Uterus (tissue), 3 donors: ENCODE measurements at regions not wholly inside any gene's neighbourhood (a gene's known extent, or its start where the extent isn't known, plus 50 kb on each side); places are given as distances from the start of the nearest gene placed in this dataset.

ENCODE experiments used
- DNase-seq, 2 donors: peaks; one replicate each; pipeline ENCODE4 v3.0.0-alpha.2; 2019 to 2020
- H3K27ac ChIP-seq, 2 donors: fragments of 200-600 bp; sonication (generic); 1 replicate in 1 of 2; 2 replicates in 1 of 2; pipeline ENCODE4 v1.5.1; 2016 to 2018
- H3K27me3 ChIP-seq, 2 donors: fragments of 200-600 bp; sonication (generic); one replicate each; pipeline ENCODE4 v1.5.1; 2018 to 2019; ENCODE audit warnings: control low read depth in 1 of 2
- H3K36me3 ChIP-seq, 2 donors: fragments of 200-600 bp; sonication (generic); one replicate each; pipeline ENCODE4 v1.5.1; 2019; ENCODE audit warnings: control low read depth in 1 of 2
- H3K4me1 ChIP-seq, 2 donors: fragments of 200-600 bp; sonication (generic); one replicate each; pipeline ENCODE4 v1.5.1; 2018 to 2019; ENCODE audit warnings: control low read depth in 1 of 2
- H3K4me3 ChIP-seq, 2 donors: fragments of 200-600 bp; sonication (generic); 1 replicate in 1 of 2; 2 replicates in 1 of 2; pipeline ENCODE4 v1.5.1; 2018 to 2019; ENCODE audit warnings: mild to moderate bottlenecking in 1 of 2
- H3K9me3 ChIP-seq, 2 donors: fragments of 200-600 bp; sonication (generic); one replicate each; pipeline ENCODE4 v1.5.1; 2019; ENCODE audit warnings: control low read depth in 1 of 2
- POLR2A ChIP-seq, 2 donors: fragments of 450-650 bp; IDR thresholded peaks; one replicate each; pipeline ENCODE4 v1.6.1; 2016; ENCODE audit warnings: antibody characterized with exemption in 2 of 2, mild to moderate bottlenecking in 1 of 2, moderate library complexity in 1 of 2
- intact Hi-C: fragments of 100-400 bp; cut with DNase I; formaldehyde crosslinking; loops from one replicate; pipeline ENCODE4 v1.15.1; 2023; ENCODE audit warnings: low total_unique reads
- TF ChIP-seq, protein P1 (sequence below), 4 experiments: fragments of 200-600 bp in 2 of 4; fragments of 450-650 bp in 2 of 4; sonication (generic) in 2 of 4; IDR thresholded peaks; one replicate each; pipeline ENCODE4 v1.5.1; 2016 to 2019; ENCODE audit warnings: antibody characterized with exemption in 4 of 4, mild to moderate bottlenecking in 2 of 4, moderate library complexity in 1 of 4
- donor health status: DM: yes; HTN: yes; CAD: no.

- intact Hi-C loops, result no loop called here
- no peaks in the 10 kb centered on the region for H3K4me1 ChIP-seq
- no peaks in the 10 kb centered on the region for H3K36me3 ChIP-seq
- no peak for DNase-seq
- no peak overlapping the region for H3K4me3 ChIP-seq
- H3K27me3 ChIP-seq, result no peaks in the 10 kb centered on the region
- TF ChIP-seq, protein P1, sequence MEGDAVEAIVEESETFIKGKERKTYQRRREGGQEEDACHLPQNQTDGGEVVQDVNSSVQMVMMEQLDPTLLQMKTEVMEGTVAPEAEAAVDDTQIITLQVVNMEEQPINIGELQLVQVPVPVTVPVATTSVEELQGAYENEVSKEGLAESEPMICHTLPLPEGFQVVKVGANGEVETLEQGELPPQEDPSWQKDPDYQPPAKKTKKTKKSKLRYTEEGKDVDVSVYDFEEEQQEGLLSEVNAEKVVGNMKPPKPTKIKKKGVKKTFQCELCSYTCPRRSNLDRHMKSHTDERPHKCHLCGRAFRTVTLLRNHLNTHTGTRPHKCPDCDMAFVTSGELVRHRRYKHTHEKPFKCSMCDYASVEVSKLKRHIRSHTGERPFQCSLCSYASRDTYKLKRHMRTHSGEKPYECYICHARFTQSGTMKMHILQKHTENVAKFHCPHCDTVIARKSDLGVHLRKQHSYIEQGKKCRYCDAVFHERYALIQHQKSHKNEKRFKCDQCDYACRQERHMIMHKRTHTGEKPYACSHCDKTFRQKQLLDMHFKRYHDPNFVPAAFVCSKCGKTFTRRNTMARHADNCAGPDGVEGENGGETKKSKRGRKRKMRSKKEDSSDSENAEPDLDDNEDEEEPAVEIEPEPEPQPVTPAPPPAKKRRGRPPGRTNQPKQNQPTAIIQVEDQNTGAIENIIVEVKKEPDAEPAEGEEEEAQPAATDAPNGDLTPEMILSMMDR (IDR thresholded peaks at IDR 0.05), result no peak
- TF ChIP-seq POLR2A (IDR thresholded peaks at IDR 0.05), result no peak
- H3K27ac ChIP-seq, result no peak overlapping the region
- no peaks in the 10 kb centered on the region for H3K9me3 ChIP-seq
These were observed 209.2 kb downstream of the TSHZ3 start for GRCh38 chr19:31139871-31140505.

DNA sequence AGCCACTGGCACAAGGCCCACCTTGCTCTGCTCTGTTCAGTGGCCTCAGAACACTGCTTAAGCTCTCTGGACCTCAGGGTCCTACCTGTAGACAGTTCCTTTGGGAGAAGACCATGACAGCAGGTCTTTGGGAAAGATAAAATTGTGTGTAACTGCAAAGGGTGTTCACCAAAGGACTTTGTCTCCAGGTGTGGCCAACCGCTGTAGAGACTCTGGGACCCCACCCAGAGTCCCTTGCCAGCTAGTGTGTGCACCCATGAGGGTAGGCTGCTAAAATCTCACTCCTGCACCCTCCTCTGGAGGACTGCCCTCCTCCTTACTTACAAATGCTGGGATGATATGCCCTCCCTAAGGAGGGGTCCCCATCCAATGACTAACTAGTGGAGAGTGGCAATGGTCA lies 211.2 kb downstream of the TSHZ3 start:
- Histone ChIP-seq H3K9me3 (no peaks in the 10 kb centered on the region), H3K27ac (no peak overlapping the region), H3K27me3 (no peaks in the 10 kb centered on the region), H3K4me3 (no peak overlapping the region), H3K4me1 (no peaks in the 10 kb centered on the region), H3K36me3 (no peaks in the 10 kb centered on the region)
- DNase-seq, result no peak
- TF ChIP-seq POLR2A (IDR thresholded peaks at IDR 0.05), result no peak
- TF ChIP-seq, protein P1 (IDR thresholded peaks at IDR 0.05), result no peak
- intact Hi-C loops, result no loop called here

- no peak for TF ChIP-seq POLR2A (IDR thresholded peaks at IDR 0.05)
- TF ChIP-seq, protein P1 (IDR thresholded peaks at IDR 0.05), result no peak
- intact Hi-C loops, result no loop called here
These were observed 213.4 kb downstream of the TSHZ3 start for GRCh38 chr19:31135841-31136240.

GRCh38 chr19:31132753-31133110 lies 216.5 kb downstream of the TSHZ3 start:
- no peak overlapping the region for H3K27ac ChIP-seq
- H3K36me3 ChIP-seq, result no peaks in the 10 kb centered on the region
- intact Hi-C loops, result no loop called here

More at GRCh38 chr19:31135841-31136240, 213.4 kb downstream of the TSHZ3 start:
- no peaks in the 10 kb centered on the region for H3K4me1 ChIP-seq
- no peaks in the 10 kb centered on the region for H3K9me3 ChIP-seq
- H3K27me3 ChIP-seq, result no peaks in the 10 kb centered on the region
- no peak overlapping the region for H3K4me3 ChIP-seq
- no peaks in the 10 kb centered on the region for H3K36me3 ChIP-seq
- no peak for DNase-seq
- H3K27ac ChIP-seq, result no peak overlapping the region

DNA sequence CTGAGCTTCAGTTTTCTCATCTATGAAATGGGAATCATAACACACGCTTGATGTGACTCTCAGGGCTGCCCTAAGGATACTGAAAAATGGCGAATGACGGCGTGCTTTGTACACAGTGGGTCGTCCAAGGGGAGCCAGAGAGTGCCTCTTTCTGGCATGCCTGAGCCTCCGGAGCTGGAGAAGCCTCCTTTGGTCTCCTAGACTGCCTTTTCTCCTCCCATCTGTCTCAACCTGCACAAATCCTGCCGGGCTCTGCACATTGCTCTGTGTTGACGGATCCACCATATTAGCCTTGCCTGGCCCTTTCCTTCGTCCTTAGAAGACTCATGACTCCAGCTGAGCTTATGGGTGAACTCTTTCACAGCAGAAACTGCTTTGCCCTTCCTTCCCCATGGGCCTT lies 220.9 kb downstream of the TSHZ3 start:
- Histone ChIP-seq H3K4me3 (no peak overlapping the region), H3K36me3 (no peaks in the 10 kb centered on the region), H3K27me3 (no peaks in the 10 kb centered on the region), H3K4me1 (no peaks in the 10 kb centered on the region), H3K9me3 (no peaks in the 10 kb centered on the region), H3K27ac (no peak overlapping the region)
- intact Hi-C loops, result no loop called here
- DNase-seq, result no peak
- TF ChIP-seq POLR2A (IDR thresholded peaks at IDR 0.05), result no peak
- TF ChIP-seq, protein P1 (IDR thresholded peaks at IDR 0.05), result no peak

More at GRCh38 chr19:31132753-31133110, 216.5 kb downstream of the TSHZ3 start:
- DNase-seq, result no peak
- no peak overlapping the region for H3K4me3 ChIP-seq
- H3K27me3 ChIP-seq, result no peaks in the 10 kb centered on the region
- TF ChIP-seq, protein P1 (IDR thresholded peaks at IDR 0.05), result no peak
- no peak for TF ChIP-seq POLR2A (IDR thresholded peaks at IDR 0.05)
- H3K4me1 ChIP-seq, result no peaks in the 10 kb centered on the region
- H3K9me3 ChIP-seq, result no peaks in the 10 kb centered on the region
